ENCODE measurements at regions not wholly inside any gene's neighbourhood (a gene's known extent, or its start where the extent isn't known, plus 50 kb on each side); places are given as distances from the start of the nearest gene placed in this dataset.

- FAIRE-seq (no peak), DNase-seq (ENCODE audit: low read depth, low spot score) (no peak)
- H3K4me3 ChIP-seq (replicated peaks in 1 of 3; ENCODE audit: insufficient read depth in 1 of 3, low read depth in 1 of 3, low read length in 3 of 3) = no peak overlapping the region
- H3K9ac ChIP-seq (replicated peaks; ENCODE audit: extremely low read depth, insufficient read depth, low read length) = no peak overlapping the region
- intact Hi-C loops (cut with micrococcal nuclease) (no loop called here), dilution Hi-C loops (cut with MboI; ENCODE audit: extremely low pct_ligation_motif_present, low sequenced_read_pairs) (no loop called here)
- no TSS peak for BruUV-seq (replicated peaks)
- H3K4me2 ChIP-seq (ENCODE audit: insufficient read depth, low read length) = no peak overlapping the region
- no peaks in the 10 kb centered on the region for H3K36me3 ChIP-seq (ENCODE audit: control insufficient read depth in 2 of 2, extremely low read depth in 1 of 2, insufficient read depth in 2 of 2, low read length in 2 of 2)
- no peaks in the 10 kb centered on the region for H3K79me2 ChIP-seq (ENCODE audit: control insufficient read depth, insufficient read depth, low read length)
- no peak overlapping the region for H3K27ac ChIP-seq (ENCODE audit: insufficient read depth, low read depth, low read length)
- CTCF ChIA-PET = interaction anchor here (0.8 to 1.4 kb wide), 3 partner anchors 8 to 121 kb away, joined by 3 to 4 read pairs (median 3); no protein-coding TSS in a partner anchor
- H3K27me3 ChIP-seq (ENCODE audit: control insufficient read depth in 2 of 2, insufficient read depth in 2 of 2, low read length in 2 of 2) = peaks cover 6 to 13% of the 10 kb centered on the region in 2 experiments
- no peaks in the 10 kb centered on the region for H4K20me1 ChIP-seq (replicated peaks; ENCODE audit: control insufficient read depth, extremely low read depth, insufficient read depth, low read length)
- H3K9me1 ChIP-seq (replicated peaks; ENCODE audit: control insufficient read depth, extremely low read depth, insufficient read depth, low read length) = no peaks in the 10 kb centered on the region
- POLR2A ChIA-PET = no interaction called here
- no peaks in the 10 kb centered on the region for H3K9me3 ChIP-seq (replicated peaks; ENCODE audit: control insufficient read depth, insufficient read depth, low read length)
- no peak overlapping the region for H2AFZ ChIP-seq (ENCODE audit: low read depth, low read length)
- no peaks in the 10 kb centered on the region for H3K4me1 ChIP-seq (ENCODE audit: control insufficient read depth, extremely low read depth, insufficient read depth, low read length)
- TF ChIP-seq POLR2A (IDR thresholded peaks at IDR 0.05; ENCODE audit: low read depth, low read length) (no peak), CTCF (IDR thresholded peaks at IDR 0.05; ENCODE audit: extremely low read depth in 1 of 2, insufficient read depth in 1 of 2, low read depth in 1 of 2, low read length in 2 of 2) (no peak), GATA2 (IDR thresholded peaks at IDR 0.05; ENCODE audit: insufficient read depth, insufficient read length, low read depth, low read length) (no peak)
These were observed 102.2 kb downstream of the TNFAIP2 start for GRCh38 chr14:103225476-103225875.

- DNase-seq (ENCODE audit: low read depth, low spot score) (peak; percentile 6), FAIRE-seq (peak; percentile 42)
- dilution Hi-C loops (cut with MboI; ENCODE audit: extremely low pct_ligation_motif_present, low sequenced_read_pairs) (no loop called here), intact Hi-C loops (cut with micrococcal nuclease) (no loop called here)
- Histone ChIP-seq H3K9me3 (replicated peaks; ENCODE audit: control insufficient read depth, insufficient read depth, low read length) (no peaks in the 10 kb centered on the region), H4K20me1 (replicated peaks; ENCODE audit: control insufficient read depth, extremely low read depth, insufficient read depth, low read length) (no peaks in the 10 kb centered on the region), H2AFZ (ENCODE audit: low read depth, low read length) (no peak overlapping the region), H3K27ac (ENCODE audit: insufficient read depth, low read depth, low read length) (no peak overlapping the region), H3K36me3 (ENCODE audit: control insufficient read depth in 2 of 2, extremely low read depth in 1 of 2, insufficient read depth in 2 of 2, low read length in 2 of 2) (no peaks in the 10 kb centered on the region), H3K4me1 (ENCODE audit: control insufficient read depth, extremely low read depth, insufficient read depth, low read length) (no peaks in the 10 kb centered on the region), H3K9me1 (replicated peaks; ENCODE audit: control insufficient read depth, extremely low read depth, insufficient read depth, low read length) (no peaks in the 10 kb centered on the region), H3K27me3 (ENCODE audit: control insufficient read depth in 2 of 2, insufficient read depth in 2 of 2, low read length in 2 of 2) (peaks cover 0 to 3% of the 10 kb centered on the region in 2 experiments), H3K79me2 (ENCODE audit: control insufficient read depth, insufficient read depth, low read length) (no peaks in the 10 kb centered on the region), H3K9ac (replicated peaks; ENCODE audit: extremely low read depth, insufficient read depth, low read length) (no peak overlapping the region), H3K4me3 (replicated peaks in 1 of 3; ENCODE audit: insufficient read depth in 1 of 3, low read depth in 1 of 3, low read length in 3 of 3) (no peak overlapping the region), H3K4me2 (ENCODE audit: insufficient read depth, low read length) (no peak overlapping the region)
- CTCF ChIA-PET = interaction anchor here (0.6 to 1.4 kb wide), 2 partner anchors 8 to 69 kb away, joined by 4 to 5 read pairs; no protein-coding TSS in a partner anchor
- POLR2A ChIA-PET = no interaction called here
- TF ChIP-seq MAX (IDR thresholded peaks at IDR 0.05; ENCODE audit: insufficient read depth, insufficient read length) = no peak
- peak; percentile 31 for TF ChIP-seq FOS (IDR thresholded peaks at IDR 0.05; ENCODE audit: borderline replicate concordance, insufficient read depth, low read length)
- BruUV-seq (replicated peaks) = no TSS peak
These were observed 104.0 kb downstream of the TNFAIP2 start for GRCh38 chr14:103227094-103227768.

All from endothelial cell of umbilical vein (primary cell).